GM19324 (cell line): ENCODE measurements at regions not wholly inside any gene's neighbourhood (a gene's known extent, or its start where the extent isn't known, plus 50 kb on each side); places are given as distances from the start of the nearest gene placed in this dataset.

ENCODE experiments used
- ATAC-seq: cut with Tn5 transposase; IDR thresholded peaks from one replicate; pipeline ENCODE4 v1.9.1; 2021; ENCODE audit warnings: mild to moderate bottlenecking, moderate library complexity; ENCODE audit not compliant: unreplicated experiment, low FRiP score

DNA sequence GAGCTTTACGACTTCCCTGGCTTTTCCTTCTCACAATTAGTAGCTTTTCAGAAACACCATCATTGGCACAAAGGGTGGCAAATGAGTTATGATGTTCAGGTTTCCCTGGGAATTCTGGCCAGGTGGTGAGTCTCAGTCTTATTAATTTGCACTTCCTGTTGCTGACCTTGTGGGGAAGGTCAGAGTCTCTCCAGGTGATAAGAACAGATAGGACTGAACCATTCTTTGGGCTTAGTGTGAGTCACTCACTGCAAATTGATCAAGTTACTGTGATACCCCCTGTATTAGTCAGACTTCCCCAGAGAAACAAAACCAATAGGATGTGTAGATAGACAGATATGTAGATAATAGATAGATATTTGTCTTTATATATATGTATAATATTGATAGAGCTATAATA is 53.8 kb upstream of the RANBP3L start:
- no peak for ATAC-seq

DNA sequence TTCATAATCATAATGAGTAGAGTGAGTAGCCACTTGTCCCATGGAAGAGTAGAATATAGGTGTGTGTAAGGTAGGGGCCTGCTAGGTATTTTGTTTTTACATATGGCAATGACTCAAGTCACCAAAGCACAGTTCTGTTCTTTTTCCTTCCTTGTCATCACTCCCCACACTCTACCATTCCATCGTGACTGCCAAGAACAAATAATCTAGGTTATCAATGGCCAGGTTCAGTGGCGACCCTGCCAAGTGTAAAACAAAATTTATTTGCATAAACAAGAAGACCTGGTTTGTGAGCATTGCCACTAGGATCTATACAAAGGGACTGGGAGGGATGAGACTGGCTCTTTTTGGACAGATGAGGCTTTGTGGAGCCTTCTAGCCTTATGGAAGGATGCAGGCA is 55.2 kb upstream of the RANBP3L start:
- no peak for ATAC-seq

DNA sequence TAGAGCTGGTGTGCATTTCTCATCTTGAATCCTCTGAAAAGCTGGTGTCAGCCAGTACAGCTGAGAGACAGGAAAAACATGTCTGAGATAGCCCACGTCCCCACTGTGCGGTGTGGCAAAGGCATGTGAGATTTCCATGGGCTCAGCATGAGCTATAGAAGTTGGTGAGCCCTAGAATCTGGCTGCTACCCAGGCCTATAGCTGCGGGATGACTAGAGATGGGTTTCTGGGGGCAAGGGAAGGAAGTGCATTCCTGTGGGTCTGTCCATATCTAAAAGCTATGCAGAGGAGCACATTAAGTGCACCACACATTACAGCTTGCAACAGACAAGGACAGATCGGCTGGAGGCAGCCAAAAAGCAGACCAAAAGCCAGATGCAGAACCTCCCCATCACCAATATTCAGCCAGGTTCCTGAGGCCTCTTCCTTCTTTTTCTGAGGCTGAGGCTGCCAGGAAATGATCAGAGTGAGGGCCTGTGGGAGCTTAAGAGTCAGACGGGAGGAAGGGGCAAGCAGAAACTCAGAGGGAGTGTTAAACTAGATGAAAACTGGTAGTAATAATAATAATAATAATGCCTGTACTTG is 55.8 kb upstream of the RANBP3L start:
- no peak for ATAC-seq

DNA sequence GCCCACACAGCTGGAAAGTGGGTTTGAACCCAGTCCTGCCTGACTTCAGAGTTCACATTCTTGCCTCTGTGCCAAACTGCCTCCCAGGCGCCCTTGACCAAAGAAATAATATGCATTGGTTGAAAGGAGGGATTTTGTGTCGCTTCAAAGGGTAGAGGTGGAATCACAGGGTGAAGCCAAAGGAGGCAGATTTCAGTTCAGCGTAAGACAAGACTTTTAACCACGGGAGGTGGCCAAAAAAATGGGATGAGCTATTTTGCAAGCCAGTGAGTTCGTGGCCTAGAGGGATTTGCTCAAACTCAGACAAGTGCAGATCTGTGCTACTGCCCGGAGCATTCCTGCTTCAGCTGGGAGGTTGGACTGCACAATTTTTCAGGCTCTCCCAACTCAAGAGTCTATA is 57.6 kb upstream of the RANBP3L start:
- ATAC-seq, result no peak

DNA sequence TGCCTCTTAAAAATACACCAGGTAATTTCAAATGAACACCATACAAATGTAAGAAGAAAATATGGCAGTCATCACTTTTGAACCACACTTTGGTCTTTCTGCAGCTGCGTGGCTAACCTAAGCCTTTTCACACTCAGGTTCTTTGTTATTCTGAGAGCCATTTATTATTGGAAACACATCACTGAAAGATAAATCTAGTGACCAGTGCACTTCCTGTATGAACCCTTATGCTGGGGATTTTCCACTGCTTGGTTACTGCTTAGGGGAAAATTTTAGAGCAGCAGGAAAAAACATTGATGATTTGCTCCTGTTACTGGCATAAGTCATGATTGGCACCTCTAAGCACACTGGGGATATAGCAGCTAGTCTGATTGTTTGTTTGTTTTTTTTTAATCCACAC is 58.6 kb upstream of the RANBP3L start:
- ATAC-seq, result no peak

DNA sequence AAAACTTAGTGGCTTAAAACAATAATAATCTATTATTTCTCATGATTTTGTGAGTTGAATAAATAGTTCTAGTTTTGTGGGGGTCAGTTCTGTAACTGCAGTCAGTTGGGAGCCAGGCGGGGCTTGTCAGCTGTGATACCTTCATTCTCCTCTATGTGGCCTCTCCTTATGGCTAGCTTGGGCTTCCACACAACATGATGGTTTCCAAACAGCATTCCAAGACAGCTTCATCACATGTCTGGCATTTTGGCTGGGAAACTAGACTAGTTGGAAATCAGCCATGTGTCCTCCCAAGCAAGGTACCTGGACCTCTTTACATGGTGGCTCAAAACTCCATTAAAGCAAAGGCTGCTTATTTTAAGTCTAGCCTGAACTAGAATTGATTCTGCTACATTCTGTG is 61.4 kb upstream of the RANBP3L start:
- no peak for ATAC-seq

DNA sequence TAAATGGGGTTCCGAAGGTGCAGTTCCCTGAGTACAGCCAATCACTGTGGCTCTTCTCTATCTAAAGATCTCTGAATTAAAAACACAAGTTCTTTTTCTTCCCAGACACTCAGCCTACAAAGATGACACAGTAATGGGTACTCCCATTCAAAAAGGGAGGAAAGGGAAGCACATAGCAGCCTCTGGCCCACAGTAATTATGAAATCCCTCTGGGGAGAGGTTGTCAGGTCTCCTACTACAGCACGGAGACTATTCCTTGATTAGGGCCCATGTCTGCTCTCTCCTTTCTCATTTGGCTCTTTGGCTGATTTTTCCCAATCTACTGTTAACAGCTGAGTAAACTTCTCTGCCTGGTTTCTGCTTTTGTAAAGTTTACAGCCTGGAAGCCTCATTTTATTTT is 62.0 kb upstream of the RANBP3L start:
- ATAC-seq, result no peak

DNA sequence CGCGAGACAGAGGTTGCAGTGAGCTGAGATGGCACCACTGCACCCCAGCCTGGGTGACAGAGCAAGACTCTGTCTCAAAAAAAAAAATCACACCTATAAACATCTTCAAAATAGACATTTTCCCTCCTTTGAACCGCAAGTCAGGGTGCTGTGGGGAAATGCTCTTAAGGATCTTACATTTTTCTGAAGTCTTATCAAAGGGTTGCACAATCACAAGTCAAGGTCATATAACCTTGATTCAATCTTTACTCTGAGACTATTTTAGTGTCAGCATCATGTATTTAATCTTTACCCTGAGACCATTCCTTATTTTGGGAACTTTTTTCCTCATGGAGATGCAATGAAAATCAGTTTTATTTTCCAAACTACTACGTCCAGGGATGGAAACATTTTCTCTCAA is 62.8 kb upstream of the RANBP3L start:
- ATAC-seq, result no peak

DNA sequence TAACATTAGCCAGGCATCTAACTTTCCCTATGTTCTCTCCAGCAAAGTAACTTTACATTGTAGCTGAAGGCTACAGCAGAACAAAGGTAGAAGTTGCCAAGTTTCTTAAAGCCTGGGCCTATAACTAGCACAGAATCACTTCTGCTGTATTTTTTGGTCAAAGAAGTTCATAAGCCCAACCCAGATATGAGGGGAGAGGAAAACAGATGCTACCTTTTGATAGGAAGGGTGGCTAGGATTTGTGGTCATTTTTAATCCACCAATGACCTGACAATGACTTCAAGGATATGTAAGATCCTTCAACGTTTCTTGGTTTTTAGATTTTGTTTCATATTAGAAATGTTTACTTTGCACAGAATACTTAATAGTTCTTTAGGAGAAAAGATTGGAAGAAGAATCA is 64.2 kb upstream of the RANBP3L start:
- ATAC-seq, result no peak

DNA sequence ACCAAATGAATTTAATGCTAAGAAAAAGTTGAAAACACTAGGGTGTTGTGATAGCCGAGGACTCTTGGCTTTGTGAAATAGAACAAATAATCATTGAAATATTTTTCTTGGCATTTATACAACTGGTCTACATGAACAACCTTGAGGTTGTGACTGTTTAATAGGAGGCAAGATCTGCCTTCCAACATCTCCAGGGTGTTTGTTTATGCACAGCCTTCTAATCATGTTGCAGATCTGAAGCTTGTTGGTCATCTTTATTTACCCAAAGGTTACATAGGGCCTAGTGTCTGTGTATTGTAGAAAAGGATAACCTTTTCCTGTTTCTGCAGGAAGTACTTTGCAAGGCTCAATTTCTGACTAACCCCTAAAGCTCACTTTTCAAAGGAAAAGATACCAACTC is 65.2 kb upstream of the RANBP3L start:
- ATAC-seq, result no peak

DNA sequence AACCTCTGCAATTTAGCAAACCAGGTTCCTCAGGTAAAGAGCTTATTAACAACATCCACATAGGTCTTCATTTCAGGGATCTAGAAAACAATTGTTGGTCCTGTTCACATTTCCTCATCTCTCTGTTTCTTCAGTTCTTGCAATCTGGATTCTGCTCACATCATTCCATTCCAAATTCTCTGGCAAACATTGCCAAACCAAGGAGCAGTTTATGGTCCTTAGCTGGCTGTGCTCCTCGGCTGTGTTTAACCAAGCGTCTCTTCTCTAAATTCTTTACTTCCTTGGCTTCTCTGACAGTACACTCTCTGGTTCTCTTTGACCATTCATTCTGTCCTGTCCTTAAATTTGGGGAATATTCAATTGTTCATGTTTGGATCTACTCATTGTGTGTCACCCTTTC is 65.8 kb upstream of the RANBP3L start:
- no peak for ATAC-seq

DNA sequence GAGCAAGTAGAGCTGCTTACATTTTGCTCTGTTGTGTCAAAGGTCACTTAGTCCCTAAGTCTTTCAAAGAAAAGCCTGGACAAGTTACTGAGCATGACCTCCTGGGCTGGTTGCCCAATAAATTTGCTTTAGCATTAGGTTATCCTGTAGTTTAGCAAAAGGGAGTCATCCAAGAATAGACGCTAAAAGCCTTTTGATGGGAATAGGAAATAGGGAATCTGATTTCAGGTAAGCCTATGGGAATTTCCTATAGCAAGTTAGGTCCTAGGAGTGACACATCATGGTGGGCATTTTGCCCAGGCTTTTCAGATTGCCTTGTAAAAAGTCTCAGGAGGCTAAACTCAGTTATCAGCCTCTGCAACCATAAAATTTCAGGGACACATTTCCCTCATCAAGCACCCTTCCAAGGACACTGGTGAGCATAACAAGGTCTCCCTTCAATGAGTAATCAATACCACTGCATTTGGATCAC is 67.6 kb upstream of the RANBP3L start:
- ATAC-seq, result no peak

DNA sequence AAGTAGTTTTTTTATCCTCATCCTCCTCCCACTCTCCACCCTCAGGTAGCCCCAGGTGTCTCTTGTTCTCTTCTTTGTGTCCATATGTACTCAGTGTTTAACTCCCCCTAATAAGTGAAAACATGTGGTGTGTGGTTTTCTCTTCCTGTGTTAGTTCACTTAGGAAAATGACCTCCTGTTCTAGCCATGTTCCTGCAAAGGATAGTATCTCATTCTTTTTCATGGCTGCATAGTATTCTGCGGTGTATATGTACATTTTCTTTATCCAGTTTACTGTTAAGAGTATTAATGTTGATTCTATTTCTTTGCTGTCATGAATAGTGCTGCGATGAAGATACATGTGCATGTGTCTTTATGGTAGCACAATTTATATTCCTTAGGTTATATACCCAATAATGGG is 68.4 kb upstream of the RANBP3L start:
- no peak for ATAC-seq

DNA sequence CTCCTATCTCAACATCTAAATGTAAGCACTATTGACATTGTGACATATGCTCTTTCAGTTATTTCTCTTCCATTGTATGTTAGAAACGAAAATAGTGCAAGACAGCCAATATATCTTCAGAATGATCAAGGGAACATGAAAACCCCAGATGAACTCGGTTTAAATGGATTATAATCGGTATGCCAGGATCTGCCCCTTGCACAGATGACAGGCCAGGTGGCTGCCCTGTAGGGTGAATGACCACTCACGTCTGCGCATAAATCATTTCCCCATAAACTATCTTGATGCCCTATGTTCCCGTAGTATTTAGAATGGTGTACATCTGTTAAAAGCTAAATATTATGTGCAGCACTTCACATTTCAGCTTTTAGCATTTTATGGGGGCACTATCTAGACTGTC is 69.7 kb upstream of the RANBP3L start:
- ATAC-seq, result no peak

DNA sequence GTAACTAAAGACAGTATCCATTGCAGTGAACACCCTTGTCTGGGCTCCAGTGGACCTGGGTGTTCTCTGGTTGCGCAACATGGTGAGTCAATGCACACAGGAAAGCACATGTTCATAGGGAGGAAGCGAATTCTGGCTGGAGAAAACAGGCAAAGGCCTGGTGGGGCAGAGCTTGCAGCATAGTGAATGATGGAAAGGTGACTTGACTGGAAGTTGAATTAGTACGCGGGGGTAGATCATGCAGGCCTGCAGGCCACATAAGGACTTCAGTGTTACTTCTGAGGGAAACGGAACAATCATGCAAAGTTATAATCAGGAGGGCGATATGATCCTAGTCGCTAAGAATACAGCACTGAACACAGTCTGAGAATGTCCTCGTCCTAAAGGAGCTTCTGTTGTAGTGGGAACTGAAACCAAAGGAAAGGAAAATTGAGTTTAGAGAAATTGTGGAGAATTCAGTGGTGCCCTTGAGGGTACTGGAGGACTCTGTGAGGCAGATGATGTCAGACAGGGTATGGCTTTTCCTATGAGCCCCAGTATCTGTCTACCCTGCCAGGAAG is 71.9 kb upstream of the RANBP3L start:
- no peak for ATAC-seq

DNA sequence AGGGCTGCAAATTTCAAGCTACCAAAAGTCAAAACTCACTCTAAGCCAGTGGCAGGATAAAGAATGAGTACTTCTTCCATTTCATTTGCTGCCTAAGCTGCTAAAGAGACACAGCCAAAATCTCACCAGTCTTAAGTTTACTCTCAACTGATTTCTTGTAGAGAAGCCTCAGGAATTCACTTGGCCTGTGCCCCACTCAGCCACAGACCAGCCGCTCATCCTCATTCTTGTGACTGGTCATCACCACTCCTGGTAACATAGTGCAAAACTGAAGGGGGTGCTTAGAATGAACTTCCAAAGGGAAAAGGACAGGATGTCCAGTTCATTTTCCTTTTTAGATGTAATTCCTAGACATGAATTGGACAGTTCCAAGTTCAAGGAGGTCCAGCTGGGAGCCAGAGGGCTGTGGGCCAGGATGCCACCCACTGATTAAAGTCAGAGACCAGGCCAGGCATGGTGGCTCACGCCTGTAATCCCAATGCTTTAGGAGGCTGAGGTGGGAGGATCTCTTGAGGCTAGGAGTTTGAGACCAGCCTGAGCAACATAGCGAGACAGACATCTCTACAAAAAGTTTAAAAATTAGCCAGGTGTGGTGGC is 72.7 kb upstream of the RANBP3L start:
- ATAC-seq, result no peak

DNA sequence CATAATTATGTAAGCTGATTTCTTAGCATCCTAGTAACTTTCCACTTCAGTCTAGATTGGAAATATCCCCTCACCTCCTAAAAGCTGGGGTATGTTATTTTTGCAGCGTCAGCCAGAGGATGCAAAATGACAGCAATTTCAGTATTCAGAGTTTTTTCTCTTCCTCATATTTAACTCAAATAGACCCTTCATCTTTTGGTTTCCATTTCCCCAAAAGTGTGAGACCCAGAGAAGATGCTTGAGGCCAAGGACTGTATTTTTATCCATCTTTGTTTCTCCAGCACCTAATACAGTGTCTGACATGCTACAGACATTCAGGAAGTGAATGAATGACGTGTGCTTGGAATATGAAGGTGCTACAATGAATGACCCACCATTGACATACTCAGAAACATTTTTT is 75.5 kb upstream of the RANBP3L start:
- ATAC-seq, result no peak

DNA sequence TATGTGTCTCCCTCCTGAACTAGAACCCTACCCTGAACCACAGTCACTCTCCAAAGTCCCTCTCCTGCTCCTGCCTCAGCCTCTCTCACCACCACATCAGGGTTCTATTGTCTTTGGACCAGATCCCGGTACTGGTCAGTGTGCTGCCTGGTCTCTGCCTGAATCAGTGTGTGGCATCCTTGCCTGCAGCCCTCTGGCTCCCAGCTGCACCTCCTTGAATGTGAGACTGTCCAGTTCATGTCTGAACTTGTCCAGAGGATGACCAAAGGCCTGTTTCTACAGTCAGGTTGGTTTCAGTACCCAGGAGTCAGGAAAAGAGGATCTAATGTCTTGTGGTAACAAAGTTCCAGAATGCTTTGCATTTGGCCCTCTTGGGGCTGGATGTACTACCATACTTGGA is 76.8 kb upstream of the RANBP3L start:
- no peak for ATAC-seq

DNA sequence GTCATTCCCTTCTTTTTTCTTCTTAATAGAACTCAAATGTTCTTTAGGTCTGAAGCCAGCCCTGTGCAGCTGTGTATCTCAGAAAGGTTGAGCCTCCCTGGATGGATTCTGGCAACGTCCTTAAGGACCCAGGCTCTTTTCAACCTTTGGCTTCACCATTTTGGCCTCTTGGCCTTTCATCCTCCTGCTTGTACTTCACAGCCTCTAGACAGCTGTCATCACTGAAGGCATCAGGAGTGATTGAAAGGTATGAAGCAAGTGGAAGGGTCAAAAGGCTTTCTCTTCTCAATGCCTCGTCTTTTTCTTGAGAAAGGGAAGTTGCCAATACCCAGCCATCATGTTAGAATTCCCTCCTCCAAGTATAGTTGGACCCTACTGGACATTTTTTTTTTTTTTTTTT is 81.2 kb upstream of the RANBP3L start:
- ATAC-seq, result no peak

DNA sequence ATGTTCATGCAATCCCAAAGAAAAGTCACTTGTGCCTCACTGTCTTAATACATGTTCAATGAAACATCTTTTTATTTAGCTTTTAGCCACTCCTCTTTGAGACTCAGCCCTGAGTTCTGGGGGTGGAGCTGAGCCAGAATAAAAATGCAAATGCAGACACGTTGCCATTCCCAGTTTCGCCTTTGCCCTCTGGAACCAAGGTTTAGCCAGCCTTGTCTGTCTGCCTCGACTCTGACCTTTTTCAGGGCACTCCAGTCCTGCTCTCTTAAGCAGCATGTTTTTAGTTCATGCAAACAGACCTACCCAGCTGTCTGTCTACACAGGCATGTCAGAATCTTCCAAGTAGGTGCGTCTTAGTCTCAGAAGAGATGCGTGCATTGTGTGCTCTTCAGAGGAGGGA is 82.2 kb upstream of the RANBP3L start:
- ATAC-seq, result no peak

DNA sequence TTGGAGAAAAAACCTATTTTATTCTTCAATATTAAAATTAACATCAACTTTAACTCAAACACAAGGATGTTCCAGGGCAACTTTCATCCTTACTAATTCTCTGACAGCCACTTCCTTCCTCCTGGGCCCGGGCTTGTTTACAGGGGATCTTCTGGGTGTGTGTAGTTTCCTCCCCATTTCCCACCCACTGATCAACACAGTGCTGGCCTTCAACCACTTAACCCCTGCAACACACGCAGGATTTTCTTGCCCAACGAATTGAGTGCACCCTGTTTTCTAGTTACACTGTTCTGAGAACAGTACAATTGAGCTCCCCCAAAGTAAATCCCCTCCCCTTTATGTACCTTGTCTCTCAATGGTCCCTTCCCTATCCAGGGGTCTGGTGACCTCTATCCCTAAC is 83.1 kb upstream of the RANBP3L start:
- no peak for ATAC-seq

DNA sequence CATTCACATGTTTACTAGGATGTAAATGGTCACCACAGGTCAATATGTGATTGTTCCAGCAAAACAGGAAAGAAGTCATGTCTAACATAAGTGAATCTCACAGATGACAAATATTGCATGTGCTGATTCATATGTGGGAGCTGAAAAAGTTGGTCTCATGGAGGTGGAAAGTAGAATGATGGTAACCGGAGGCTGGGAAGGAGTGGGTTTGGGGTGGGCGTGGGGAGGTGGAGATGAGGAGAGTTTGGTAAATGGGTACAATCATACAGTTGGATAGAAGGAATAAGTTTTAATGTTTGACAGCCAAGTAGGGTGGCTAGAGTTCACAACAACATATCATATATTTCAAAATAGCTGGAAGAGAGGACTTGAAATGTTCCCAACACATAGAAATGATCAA is 83.8 kb upstream of the RANBP3L start:
- ATAC-seq, result no peak

DNA sequence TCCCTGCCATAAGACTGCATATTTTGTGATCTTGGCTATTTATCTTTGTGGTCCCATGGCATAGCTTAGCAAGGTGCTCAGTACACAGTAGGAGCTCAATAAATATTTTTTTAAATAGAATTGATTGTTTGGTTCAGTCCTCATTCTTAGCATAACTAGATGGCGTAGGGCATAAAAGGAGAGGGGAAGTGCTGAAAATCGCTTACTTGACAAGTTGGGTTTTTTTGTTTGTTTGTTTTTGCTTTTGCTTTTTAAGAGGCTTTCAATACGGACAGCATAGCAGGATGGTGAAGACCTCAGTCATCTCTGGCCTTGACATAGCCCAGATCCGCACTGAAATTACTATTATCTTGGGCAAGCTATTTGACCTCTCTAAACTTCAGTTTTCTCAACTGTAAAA is 86.6 kb upstream of the RANBP3L start:
- ATAC-seq, result no peak
